H1 (cell line): ENCODE measurements at regions not wholly inside any gene's neighbourhood (a gene's known extent, or its start where the extent isn't known, plus 50 kb on each side); places are given as distances from the start of the nearest gene placed in this dataset.

Source experiments
- CTCF ChIA-PET: fragments of 300-600 bp; sonication (Branson Sonifier 250); formaldehyde crosslinking; loops from one replicate; lab custom pipeline; 2021; ENCODE audit not compliant: partially characterized antibody; lab: Charles Lee
- POLR2A ChIA-PET: fragments of 300-600 bp; sonication (Branson Sonifier 250); formaldehyde crosslinking; loops from one replicate; lab custom pipeline; 2021; ENCODE audit warnings: inconsistent platforms; ENCODE audit not compliant: partially characterized antibody; lab: Charles Lee
- DNase-seq, 2 experiments: peaks; one replicate each; pipeline versions ENCODE4 v3.0.0 to v3.0.0-alpha.2; 2010 to 2022; ENCODE audit warnings: low spot score in 2 of 2, low read depth in 1 of 2, mixed read lengths in 1 of 2
- FAIRE-seq: peaks from 2 replicates; lab custom pipeline; 2011; peaks lifted over from hg19 to GRCh38; lab: Jason Lieb, UNC
- H2AFZ ChIP-seq: 2 replicates; pipeline ENCODE4 v1.8.1; 2012; ENCODE audit warnings: low read length, inconsistent platforms
- H2AK5ac ChIP-seq: 2 replicates; pipeline ENCODE4 v1.6.1; 2013; ENCODE audit warnings: low read depth, low read length
- H2BK120ac ChIP-seq: replicated peaks from 2 replicates; pipeline ENCODE3; 2013; ENCODE audit warnings: low read depth, low read length, inconsistent platforms
- H2BK12ac ChIP-seq: 2 replicates; pipeline ENCODE4 v1.6.1; 2013; ENCODE audit warnings: low read depth, low read length
- H2BK15ac ChIP-seq: 2 replicates; pipeline ENCODE4 v1.6.1; 2013; ENCODE audit warnings: low read length
- H2BK20ac ChIP-seq: 2 replicates; pipeline ENCODE4 v1.6.1; 2013; ENCODE audit warnings: low read length
- H2BK5ac ChIP-seq: 2 replicates; pipeline ENCODE4 v1.6.1; 2013; ENCODE audit warnings: low read depth, low read length
- H3K14ac ChIP-seq: 2 replicates; pipeline ENCODE4 v1.6.1; 2013; ENCODE audit warnings: inconsistent platforms; ENCODE audit not compliant: insufficient read length
- H3K18ac ChIP-seq: 2 replicates; pipeline ENCODE4 v1.6.1; 2013; ENCODE audit warnings: low read length; ENCODE audit errors: extremely low read depth
- H3K23ac ChIP-seq: 2 replicates; pipeline ENCODE4 v1.6.1; 2013; ENCODE audit warnings: inconsistent platforms; ENCODE audit not compliant: insufficient read length
- H3K23me2 ChIP-seq: 2 replicates; pipeline ENCODE4 v1.6.1; 2013; ENCODE audit warnings: low read depth, low read length
- H3K27ac ChIP-seq: 2 replicates; pipeline ENCODE4 v1.6.1; 2011; ENCODE audit warnings: low read depth, low read length, inconsistent platforms
- H3K27me3 ChIP-seq, 4 experiments: replicated peaks in 1 of 4; 1 replicate in 1 of 4; 2 replicates in 3 of 4; pipeline versions ENCODE4 v1.6.1 to v1.8.1; 2011 to 2013; ENCODE audit warnings: low read length in 3 of 4, mild to moderate bottlenecking in 3 of 4, inconsistent platforms in 2 of 4, mixed read lengths in 2 of 4, moderate library complexity in 1 of 4; ENCODE audit not compliant: control insufficient read depth in 3 of 4, insufficient read depth in 3 of 4; ENCODE audit errors: extremely low read depth in 1 of 4
- H3K36me3 ChIP-seq, 4 experiments: 2 replicates each; pipeline versions ENCODE4 v1.6.1 to v1.8.1; 2011 to 2013; ENCODE audit warnings: mild to moderate bottlenecking in 4 of 4, low read length in 3 of 4, moderate library complexity in 2 of 4, control low read depth in 1 of 4, inconsistent platforms in 1 of 4; ENCODE audit not compliant: insufficient read depth in 4 of 4, control insufficient read depth in 2 of 4
- H3K4ac ChIP-seq: replicated peaks from 2 replicates; pipeline ENCODE3; 2013; ENCODE audit warnings: low read length, low read depth, mixed read lengths, inconsistent platforms; ENCODE audit not compliant: insufficient read length
- H3K4me1 ChIP-seq, 4 experiments: replicated peaks in 1 of 4; 1 replicate in 1 of 4; 2 replicates in 3 of 4; pipeline versions ENCODE4 v1.6.1 to v1.8.1; 2011 to 2013; ENCODE audit warnings: low read length in 3 of 4, inconsistent platforms in 2 of 4, mixed read lengths in 1 of 4; ENCODE audit not compliant: insufficient read depth in 4 of 4, control insufficient read depth in 3 of 4
- H3K4me2 ChIP-seq, 2 experiments: 2 replicates each; pipeline versions ENCODE4 v1.6.1 to v1.8.1; 2011 to 2013; ENCODE audit warnings: low read depth in 2 of 2, low read length in 2 of 2, control low read depth in 1 of 2, inconsistent platforms in 1 of 2, mild to moderate bottlenecking in 1 of 2; ENCODE audit not compliant: insufficient read depth in 1 of 2
- H3K4me3 ChIP-seq, 4 experiments: fragments of 200-600, 300-600 bp in 1 of 4; sonication (generic), shearing (Covaris generic), sonication (Bioruptor Twin) in 1 of 4; 2 replicates each; pipeline versions ENCODE4 v1.5.1 to v1.8.1; 2011 to 2016; ENCODE audit warnings: low read length in 4 of 4, low read depth in 3 of 4, control low read depth in 2 of 4, inconsistent platforms in 2 of 4, mild to moderate bottlenecking in 2 of 4, mixed read lengths in 1 of 4, moderate library complexity in 1 of 4; ENCODE audit not compliant: insufficient read depth in 2 of 4; ENCODE audit errors: extremely low read depth in 1 of 4
- H3K56ac ChIP-seq: replicated peaks from 2 replicates; pipeline ENCODE3; 2013; ENCODE audit warnings: low read depth, mild to moderate bottlenecking, mixed read lengths, low read length, inconsistent platforms; ENCODE audit not compliant: insufficient read length
- H3K79me1 ChIP-seq: 2 replicates; pipeline ENCODE4 v1.6.1; 2013; ENCODE audit warnings: low read depth, low read length, control low read depth
- H3K79me2 ChIP-seq, 2 experiments: 2 replicates each; pipeline versions ENCODE4 v1.6.1 to v1.8.1; 2012 to 2013; ENCODE audit warnings: low read length in 2 of 2, mild to moderate bottlenecking in 2 of 2, inconsistent platforms in 1 of 2; ENCODE audit not compliant: insufficient read depth in 2 of 2, control insufficient read depth in 1 of 2
- H3K9ac ChIP-seq, 4 experiments: replicated peaks in 1 of 4; 1 replicate in 1 of 4; 2 replicates in 3 of 4; pipeline versions ENCODE4 v1.6.1 to v1.8.1; 2011 to 2013; ENCODE audit warnings: low read depth in 3 of 4, low read length in 3 of 4, control low read depth in 2 of 4, mild to moderate bottlenecking in 2 of 4, moderate library complexity in 2 of 4, inconsistent platforms in 1 of 4; ENCODE audit errors: extremely low read depth in 1 of 4
- H3K9me3 ChIP-seq, 2 experiments: 2 replicates each; pipeline versions ENCODE4 v1.6.1 to v1.8.1; 2012 to 2013; ENCODE audit warnings: mild to moderate bottlenecking in 2 of 2, moderate library complexity in 2 of 2, control low read depth in 1 of 2, inconsistent platforms in 1 of 2, low read depth in 1 of 2, low read length in 1 of 2, mixed read lengths in 1 of 2; ENCODE audit not compliant: insufficient read depth in 2 of 2
- H4K20me1 ChIP-seq, 2 experiments: replicated peaks in 1 of 2; 2 replicates each; pipeline versions ENCODE3 to v1.8.1; 2011 to 2013; ENCODE audit warnings: inconsistent platforms in 2 of 2, low read length in 2 of 2, mild to moderate bottlenecking in 1 of 2; ENCODE audit not compliant: insufficient read depth in 2 of 2, control insufficient read depth in 1 of 2
- H4K5ac ChIP-seq: 2 replicates; pipeline ENCODE4 v1.6.1; 2013; ENCODE audit warnings: low read length, low read depth, mixed read lengths, inconsistent platforms; ENCODE audit not compliant: insufficient read length
- H4K8ac ChIP-seq: 2 replicates; pipeline ENCODE4 v1.8.0; 2013; ENCODE audit warnings: mild to moderate bottlenecking, moderate library complexity, low read length, inconsistent platforms; ENCODE audit not compliant: insufficient read depth; ENCODE audit errors: extremely low read depth
- H4K91ac ChIP-seq: replicated peaks from 2 replicates; pipeline ENCODE3; 2013; ENCODE audit warnings: low read length, mixed read lengths, inconsistent platforms; ENCODE audit not compliant: insufficient read length
- JUND ChIP-seq: IDR thresholded peaks from 2 replicates; pipeline ENCODE4 v1.6.1; 2011; ENCODE audit warnings: mild to moderate bottlenecking, improper control_type of control experiment, low read length
- SAP30 ChIP-seq: fragments of 300-600 bp; sonication (generic); IDR thresholded peaks from 2 replicates; pipeline ENCODE4 v1.7.1; 2012; ENCODE audit warnings: low read length, moderate library complexity, mild to moderate bottlenecking, inconsistent platforms; ENCODE audit not compliant: insufficient read depth, insufficient replicate concordance
- SIRT6 ChIP-seq: IDR thresholded peaks from one replicate; pipeline ENCODE4 v1.7.1; 2012; ENCODE audit warnings: low read length, inconsistent platforms
- TCF12 ChIP-seq: IDR thresholded peaks from 2 replicates; pipeline ENCODE4 v1.6.1; 2011; ENCODE audit warnings: low read depth, mild to moderate bottlenecking, low read length
- WGBS, 2 experiments: shearing (Covaris generic) in 1 of 2; methylation state at CpG; one replicate each; pipeline versions ENCODE4 v1.1.6 to v1.1.7; 2013 to 2015; ENCODE audit warnings: low lambda C conversion rate in 2 of 2, mixed read lengths in 2 of 2, inconsistent platforms in 1 of 2, low coverage in 1 of 2, missing lambda C conversion rate in 1 of 2; ENCODE audit not compliant: insufficient replicate concordance in 2 of 2, insufficient coverage in 1 of 2, insufficient read length in 1 of 2; ENCODE audit errors: extremely low coverage in 1 of 2, missing lambda C conversion rate in 1 of 2; 5-methylcytosine and 5-hydroxymethylcytosine counted together

DNA sequence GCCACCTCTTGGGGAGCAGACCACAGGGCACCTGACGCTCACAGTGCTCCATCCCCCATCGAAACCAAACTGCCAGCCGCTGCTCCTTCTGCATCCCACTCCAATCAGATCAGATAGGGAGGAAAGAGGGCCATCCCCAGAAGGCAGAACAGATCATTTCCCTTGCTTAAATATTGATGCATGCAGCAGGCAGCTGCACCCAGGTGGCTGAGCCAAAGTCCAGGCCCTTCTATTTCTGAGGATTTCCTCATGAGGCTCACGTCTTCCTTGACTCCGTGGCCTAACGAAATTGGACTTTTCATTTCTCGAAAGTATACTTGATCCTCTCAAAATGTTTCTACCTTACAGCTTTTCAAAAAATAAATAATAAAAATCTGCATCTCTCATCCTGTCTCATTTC is 239.2 kb downstream of the ATG4C start:
- Histone ChIP-seq H3K27me3 (no peaks in the 10 kb centered on the region), H2AFZ (no peak overlapping the region), H2BK15ac (no peak overlapping the region), H3K14ac (no peak overlapping the region), H4K91ac (no peak overlapping the region), H2BK5ac (no peak overlapping the region), H4K20me1 (no peaks in the 10 kb centered on the region), H3K4ac (no peak overlapping the region), H2BK120ac (no peak overlapping the region), H3K23ac (no peak overlapping the region), H3K18ac (no peak overlapping the region), H2BK20ac (no peak overlapping the region), H3K56ac (no peak overlapping the region), H3K79me2 (no peaks in the 10 kb centered on the region), H3K23me2 (no peaks in the 10 kb centered on the region), H4K8ac (no peak overlapping the region), H3K79me1 (no peaks in the 10 kb centered on the region), H3K9ac (no peak overlapping the region; a peak in 1 of 7 replicates), H3K9me3 (no peaks in the 10 kb centered on the region), H3K27ac (no peak overlapping the region), H3K4me2 (no peak overlapping the region), H2BK12ac (no peak overlapping the region), H4K5ac (no peak overlapping the region)
- POLR2A ChIA-PET: no interaction called here
- DNase-seq (no peak), FAIRE-seq (peak; percentile 32)
- CTCF ChIA-PET: interaction anchor here (0.6 to 1.3 kb wide), 6 partner anchors 8 to 431 kb away, joined by 3 to 5 read pairs (median 4); no protein-coding TSS in a partner anchor
- WGBS, 2 experiments: 93% methylated on average over 7 of the region's 7 CpGs; no CpG with 5 or more reads in 1 of the 2 experiments
- TF ChIP-seq SIRT6: no peak
- no peak for TF ChIP-seq SAP30
- no peak for TF ChIP-seq JUND
- TF ChIP-seq TCF12: no peak
- TF ChIP-seq, all 59 proteins: peak for 0
- Histone ChIP-seq H2AK5ac (no peak overlapping the region), H3K36me3 (no peaks in the 10 kb centered on the region), H3K4me3 (no peak overlapping the region), H3K4me1 (no peaks in the 10 kb centered on the region)
